ENCODE measurements at regions not wholly inside any gene's neighbourhood (a gene's known extent, or its start where the extent isn't known, plus 50 kb on each side); places are given as distances from the start of the nearest gene placed in this dataset.

DNA sequence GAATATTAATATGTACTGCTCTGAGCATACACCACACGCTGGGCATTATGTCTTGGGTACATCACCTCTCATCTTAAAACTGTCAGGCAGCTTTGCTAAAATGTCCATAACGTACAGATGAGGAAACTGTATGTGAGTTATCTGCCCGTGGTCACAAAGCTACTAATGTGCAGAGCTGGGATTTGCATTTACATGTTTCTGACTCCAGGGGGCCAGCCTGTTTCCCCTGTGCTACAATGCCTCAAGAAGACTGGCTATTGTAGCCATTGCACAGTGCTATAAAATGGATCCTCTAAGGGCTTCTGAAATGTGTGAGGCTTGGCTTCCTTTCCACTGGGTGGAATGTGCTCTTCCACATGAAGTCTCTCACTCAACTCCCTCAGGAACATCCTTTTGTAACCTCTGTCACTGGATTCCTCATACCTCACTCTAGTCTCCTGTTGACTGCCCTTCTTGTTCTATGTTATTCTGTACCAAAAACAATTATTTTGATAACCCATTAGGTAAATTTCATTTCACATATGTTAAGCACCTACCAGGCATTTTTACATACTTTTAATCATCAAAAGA is 95.6 kb upstream of the HTR2A start:
- H3K9me3 Mint-ChIP-seq (ENCODE audit: insufficient read depth) = no peaks in the 10 kb centered on the region
- Histone ChIP-seq H4K20me1 (ENCODE audit: control insufficient read depth, insufficient read depth, low read length, poor library complexity, severe bottlenecking) (no peaks in the 10 kb centered on the region), H3K27me3 (replicated peaks in 1 of 4; ENCODE audit: control extremely low read depth in 1 of 4, control insufficient read depth in 3 of 4, insufficient read depth in 4 of 4, low read length in 3 of 4) (no peaks in the 10 kb centered on the region), H3K36me3 (replicated peaks in 1 of 2; ENCODE audit: control extremely low read depth in 1 of 2, control insufficient read depth in 1 of 2, extremely low read depth in 1 of 2, insufficient read depth in 2 of 2, low read length in 1 of 2) (no peaks in the 10 kb centered on the region), H3K4me3 (ENCODE audit: control extremely low read depth in 1 of 5, extremely low read depth in 1 of 5, insufficient read depth in 1 of 5, low read depth in 2 of 5, low read length in 4 of 5) (no peak overlapping the region), H3K79me2 (ENCODE audit: control insufficient read depth, insufficient read depth, low read length) (no peaks in the 10 kb centered on the region), H3K9ac (ENCODE audit: low read length) (no peak overlapping the region), H3K27ac (ENCODE audit: low read length in 2 of 2) (no peak overlapping the region), H3K4me2 (replicated peaks; ENCODE audit: low read depth, low read length, poor library complexity, severe bottlenecking) (no peak overlapping the region), H3K4me1 (ENCODE audit: control insufficient read depth in 2 of 2, insufficient read depth in 2 of 2, low read length in 2 of 2) (peaks cover 10 to 11% of the 10 kb centered on the region in 2 donors), H2AFZ (ENCODE audit: insufficient read depth, low read depth, low read length, poor library complexity, severe bottlenecking) (no peak overlapping the region), H3K9me3 (ENCODE audit: control extremely low read depth in 1 of 3, control insufficient read depth in 2 of 3, insufficient read depth in 1 of 3, low read length in 2 of 3) (no peaks in the 10 kb centered on the region)
- TF ChIP-seq, protein P1, sequence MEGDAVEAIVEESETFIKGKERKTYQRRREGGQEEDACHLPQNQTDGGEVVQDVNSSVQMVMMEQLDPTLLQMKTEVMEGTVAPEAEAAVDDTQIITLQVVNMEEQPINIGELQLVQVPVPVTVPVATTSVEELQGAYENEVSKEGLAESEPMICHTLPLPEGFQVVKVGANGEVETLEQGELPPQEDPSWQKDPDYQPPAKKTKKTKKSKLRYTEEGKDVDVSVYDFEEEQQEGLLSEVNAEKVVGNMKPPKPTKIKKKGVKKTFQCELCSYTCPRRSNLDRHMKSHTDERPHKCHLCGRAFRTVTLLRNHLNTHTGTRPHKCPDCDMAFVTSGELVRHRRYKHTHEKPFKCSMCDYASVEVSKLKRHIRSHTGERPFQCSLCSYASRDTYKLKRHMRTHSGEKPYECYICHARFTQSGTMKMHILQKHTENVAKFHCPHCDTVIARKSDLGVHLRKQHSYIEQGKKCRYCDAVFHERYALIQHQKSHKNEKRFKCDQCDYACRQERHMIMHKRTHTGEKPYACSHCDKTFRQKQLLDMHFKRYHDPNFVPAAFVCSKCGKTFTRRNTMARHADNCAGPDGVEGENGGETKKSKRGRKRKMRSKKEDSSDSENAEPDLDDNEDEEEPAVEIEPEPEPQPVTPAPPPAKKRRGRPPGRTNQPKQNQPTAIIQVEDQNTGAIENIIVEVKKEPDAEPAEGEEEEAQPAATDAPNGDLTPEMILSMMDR (IDR thresholded peaks at IDR 0.05) = no peak
- no peak for TF ChIP-seq EZH2 (IDR thresholded peaks at IDR 0.05; ENCODE audit: borderline replicate concordance, insufficient read depth, low read depth, low read length, poor library complexity, severe bottlenecking)
- WGBS (ENCODE audit: insufficient coverage) = 70% methylated on average over 2 of the region's 3 CpGs
- ATAC-seq (ENCODE audit: low read depth) (no peak), DNase-seq (peak; percentile 9)
- intact Hi-C loops (cut with micrococcal nuclease) = no loop called here
- peaks cover 12% of the 10 kb centered on the region for H3K4me1 Mint-ChIP-seq
- CTCF ChIA-PET = interaction anchor here (1.2 kb wide), 1 partner anchor 8 kb away, joined by 3 read pairs; no protein-coding TSS in a partner anchor
- H3K27ac Mint-ChIP-seq = no peak overlapping the region
- no peak overlapping the region for H3K4me3 Mint-ChIP-seq
- POLR2A ChIA-PET = no interaction called here
- peaks cover 7% of the 10 kb centered on the region for H3K27me3 Mint-ChIP-seq

- Histone ChIP-seq H3K9me3 (ENCODE audit: control extremely low read depth in 1 of 3, control insufficient read depth in 2 of 3, insufficient read depth in 1 of 3, low read length in 2 of 3) (no peaks in the 10 kb centered on the region), H3K36me3 (replicated peaks in 1 of 2; ENCODE audit: control extremely low read depth in 1 of 2, control insufficient read depth in 1 of 2, extremely low read depth in 1 of 2, insufficient read depth in 2 of 2, low read length in 1 of 2) (no peaks in the 10 kb centered on the region), H3K27me3 (replicated peaks in 1 of 4; ENCODE audit: control extremely low read depth in 1 of 4, control insufficient read depth in 3 of 4, insufficient read depth in 4 of 4, low read length in 3 of 4) (no peaks in the 10 kb centered on the region), H3K4me2 (replicated peaks; ENCODE audit: low read depth, low read length, poor library complexity, severe bottlenecking) (peak overlapping the region; percentile 72), H3K4me1 (ENCODE audit: control insufficient read depth in 2 of 2, insufficient read depth in 2 of 2, low read length in 2 of 2) (peaks cover 25 to 26% of the 10 kb centered on the region in 2 donors), H2AFZ (ENCODE audit: insufficient read depth, low read depth, low read length, poor library complexity, severe bottlenecking) (no peak overlapping the region), H3K4me3 (ENCODE audit: control extremely low read depth in 1 of 5, extremely low read depth in 1 of 5, insufficient read depth in 1 of 5, low read depth in 2 of 5, low read length in 4 of 5) (peak overlapping the region in 2 of 5 experiments; percentile 12 to 52), H4K20me1 (ENCODE audit: control insufficient read depth, insufficient read depth, low read length, poor library complexity, severe bottlenecking) (no peaks in the 10 kb centered on the region), H3K9ac (ENCODE audit: low read length) (peak overlapping the region; percentile 40), H3K79me2 (ENCODE audit: control insufficient read depth, insufficient read depth, low read length) (no peaks in the 10 kb centered on the region), H3K27ac (ENCODE audit: low read length in 2 of 2) (peak overlapping the region; percentile 33 to 44)
- POLR2A ChIA-PET = no interaction called here
- Mint-ChIP-seq H3K4me1 (peaks cover 26% of the 10 kb centered on the region), H3K4me3 (peak overlapping the region; percentile 82), H3K27ac (peak overlapping the region; percentile 84), H3K27me3 (peaks cover 2% of the 10 kb centered on the region), H3K9me3 (ENCODE audit: insufficient read depth) (no peaks in the 10 kb centered on the region)
- ATAC-seq (ENCODE audit: low read depth) (peak; percentile 51), DNase-seq (peak; percentile 69)
- CTCF ChIA-PET = interaction anchor here (0.6 to 5.1 kb wide), 7 partner anchors 9 to 1766 kb away, joined by 3 to 24 read pairs (median 4); no protein-coding TSS in a partner anchor
- TF ChIP-seq EZH2 (IDR thresholded peaks at IDR 0.05; ENCODE audit: borderline replicate concordance, insufficient read depth, low read depth, low read length, poor library complexity, severe bottlenecking) = no peak
- TF ChIP-seq, protein P1 (IDR thresholded peaks at IDR 0.05) = no peak
- intact Hi-C loops (cut with micrococcal nuclease) = loop anchor here (5.0 to 10.0 kb wide), 3 partner anchors 43 to 599 kb away; partner anchors contain the start of gene RUBCNL
- WGBS (ENCODE audit: insufficient coverage) = 43% methylated on average over 1 of the region's 1 CpG
Measured at GRCh38 chr13:46983881-46984280, 87.0 kb upstream of the HTR2A start.

All from B cell (primary cell).